ENCODE measurements at regions not wholly inside any gene's neighbourhood (a gene's known extent, or its start where the extent isn't known, plus 50 kb on each side); places are given as distances from the start of the nearest gene placed in this dataset.
"Not testable (repeated sequence)": the region's sequence is repeated elsewhere in the genome, so short reads cannot be mapped to it uniquely, and the experiment has no call there.

DNA sequence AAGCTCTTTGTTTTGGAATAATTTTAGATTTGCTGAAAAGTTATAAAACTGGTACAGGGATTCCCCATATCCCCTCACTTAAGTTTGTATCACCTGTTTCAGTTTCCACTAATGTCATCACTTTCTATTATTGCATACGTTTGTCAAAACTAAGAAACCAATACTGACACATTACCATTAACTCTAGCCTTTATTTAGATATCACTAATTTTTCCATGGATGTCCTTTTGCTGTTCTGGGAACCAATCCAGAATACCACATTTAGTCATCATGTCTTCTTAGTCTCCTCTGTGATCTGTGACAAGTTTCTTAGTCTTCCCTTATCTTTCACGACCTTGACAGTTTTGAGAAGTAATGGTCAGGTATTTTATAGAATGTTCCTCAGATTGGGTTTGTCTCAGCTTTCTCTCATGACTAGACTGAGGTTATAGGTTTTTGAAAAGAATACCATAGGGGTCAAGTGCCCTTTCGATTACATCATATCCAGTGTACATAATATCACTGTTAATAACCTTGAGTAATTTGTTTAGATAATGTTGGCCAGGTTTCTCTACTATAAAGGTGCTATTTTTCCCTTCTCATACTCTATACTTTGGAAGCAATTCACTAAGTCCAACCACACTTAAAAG is 51.9 kb upstream of the NMUR2 start:
- H3K27me3 Mint-ChIP-seq (ENCODE audit: low read depth), result peaks cover 4% of the 10 kb centered on the region
- H3K4me3 Mint-ChIP-seq, result no peak overlapping the region
- intact Hi-C loops (cut with micrococcal nuclease), result no loop called here
- no peaks in the 10 kb centered on the region for H3K9me3 Mint-ChIP-seq
- H3K4me1 Mint-ChIP-seq (ENCODE audit: low read depth), result no peaks in the 10 kb centered on the region
- CTCF ChIA-PET, result interaction anchor here (0.6 kb wide), 1 partner anchor 54 kb away, joined by 3 read pairs; no protein-coding TSS in a partner anchor
- no peaks in the 10 kb centered on the region for H3K36me3 Mint-ChIP-seq (ENCODE audit: low read depth)
- H3K27ac Mint-ChIP-seq, result no peak overlapping the region
- DNase-seq, result no peak

DNA sequence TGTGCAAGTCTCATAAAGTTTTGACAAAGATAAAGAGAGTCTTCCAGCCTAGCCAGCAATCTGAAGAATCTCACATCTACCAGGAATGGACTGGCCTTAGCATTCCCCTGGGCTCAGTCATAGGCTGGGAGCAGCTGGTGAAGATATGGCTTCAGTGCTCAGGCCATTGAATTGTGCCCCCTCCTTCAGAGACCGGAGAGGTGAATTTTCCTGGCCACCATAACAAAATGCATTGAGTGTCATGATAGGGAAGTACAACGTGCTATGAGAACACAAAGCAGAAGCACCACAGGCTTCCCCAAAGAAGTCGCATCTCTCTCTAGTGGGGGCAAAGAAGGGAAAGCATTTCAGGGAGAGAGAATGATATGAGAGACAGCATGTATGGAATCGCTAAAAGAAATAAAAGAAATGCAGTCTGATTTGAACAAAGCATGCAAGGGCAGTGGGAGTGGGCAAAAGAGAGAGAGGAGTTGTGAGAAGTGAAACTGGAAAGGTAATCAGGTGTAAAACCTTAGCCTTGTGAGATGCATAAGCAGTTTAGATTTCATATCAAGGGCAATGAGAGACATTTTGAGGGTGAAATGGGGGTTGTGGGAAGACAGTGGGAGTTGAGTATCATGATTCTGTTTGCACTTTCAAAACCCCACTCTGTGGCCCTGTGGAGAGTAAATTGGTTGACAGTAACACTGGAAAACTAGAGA is 57.1 kb upstream of the NMUR2 start:
- Mint-ChIP-seq H3K9me3 (no peaks in the 10 kb centered on the region), H3K27ac (no peak overlapping the region), H3K36me3 (ENCODE audit: low read depth) (no peaks in the 10 kb centered on the region), H3K4me1 (ENCODE audit: low read depth) (no peaks in the 10 kb centered on the region), H3K4me3 (no peak overlapping the region), H3K27me3 (ENCODE audit: low read depth) (peaks cover 13% of the 10 kb centered on the region)
- intact Hi-C loops (cut with micrococcal nuclease), result no loop called here
- CTCF ChIA-PET, result no interaction called here
- no peak for DNase-seq

DNA sequence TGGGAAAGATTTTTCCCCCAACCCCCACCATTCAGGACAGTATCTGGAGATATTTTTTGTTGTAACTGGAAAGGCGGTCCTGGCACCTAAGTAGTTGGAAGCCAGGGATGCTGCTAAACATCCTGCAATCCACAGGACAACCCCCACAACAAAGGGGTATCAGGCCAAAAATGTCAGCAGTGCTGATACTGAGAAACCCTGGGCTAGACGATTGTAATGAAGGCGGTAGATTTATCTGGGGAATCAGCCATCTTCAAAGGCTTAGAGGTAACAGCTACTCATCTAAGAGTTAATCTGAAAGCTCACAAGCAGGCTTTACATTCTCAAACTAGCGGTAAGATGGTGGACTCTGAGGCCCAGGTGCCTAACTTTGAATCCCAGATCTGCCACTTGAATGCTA is 59.0 kb upstream of the NMUR2 start:
- Mint-ChIP-seq H3K27ac (no peak overlapping the region), H3K4me3 (no peak overlapping the region), H3K36me3 (ENCODE audit: low read depth) (no peaks in the 10 kb centered on the region), H3K4me1 (ENCODE audit: low read depth) (no peaks in the 10 kb centered on the region), H3K27me3 (ENCODE audit: low read depth) (peaks cover 13% of the 10 kb centered on the region), H3K9me3 (no peaks in the 10 kb centered on the region)
- intact Hi-C loops (cut with micrococcal nuclease), result no loop called here
- CTCF ChIA-PET, result interaction anchor here (0.5 to 0.6 kb wide), 2 partner anchors 210 to 683 kb away, joined by 3 read pairs; no protein-coding TSS in a partner anchor
- DNase-seq, result no peak

DNA sequence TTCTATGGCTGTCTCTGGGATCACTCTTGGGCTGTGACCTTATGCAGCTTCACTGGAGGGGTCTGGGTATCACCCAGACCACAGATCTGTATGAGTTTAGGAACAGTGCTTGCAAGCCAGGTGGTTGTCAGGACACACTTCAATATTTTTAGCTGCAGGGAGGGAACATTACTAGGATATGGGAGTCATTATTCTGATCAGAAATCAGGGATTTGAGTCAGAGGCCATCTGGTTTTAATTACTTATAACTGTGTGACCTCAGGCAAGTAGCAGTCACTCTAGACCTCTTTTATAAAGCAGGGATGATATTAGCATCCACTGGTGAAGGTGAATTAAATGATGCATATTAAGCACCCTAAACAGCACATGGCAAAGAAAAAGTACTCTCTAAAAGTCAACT is 60.1 kb upstream of the NMUR2 start:
- H3K27ac Mint-ChIP-seq, result no peak overlapping the region
- H3K9me3 Mint-ChIP-seq, result no peaks in the 10 kb centered on the region
- H3K4me1 Mint-ChIP-seq (ENCODE audit: low read depth), result no peaks in the 10 kb centered on the region
- CTCF ChIA-PET, result interaction anchor here (0.6 kb wide), 1 partner anchor 1654 kb away, joined by 3 read pairs; no protein-coding TSS in a partner anchor
- intact Hi-C loops (cut with micrococcal nuclease), result no loop called here
- no peaks in the 10 kb centered on the region for H3K36me3 Mint-ChIP-seq (ENCODE audit: low read depth)
- no peak for DNase-seq
- peaks cover 11% of the 10 kb centered on the region for H3K27me3 Mint-ChIP-seq (ENCODE audit: low read depth)
- H3K4me3 Mint-ChIP-seq, result no peak overlapping the region

DNA sequence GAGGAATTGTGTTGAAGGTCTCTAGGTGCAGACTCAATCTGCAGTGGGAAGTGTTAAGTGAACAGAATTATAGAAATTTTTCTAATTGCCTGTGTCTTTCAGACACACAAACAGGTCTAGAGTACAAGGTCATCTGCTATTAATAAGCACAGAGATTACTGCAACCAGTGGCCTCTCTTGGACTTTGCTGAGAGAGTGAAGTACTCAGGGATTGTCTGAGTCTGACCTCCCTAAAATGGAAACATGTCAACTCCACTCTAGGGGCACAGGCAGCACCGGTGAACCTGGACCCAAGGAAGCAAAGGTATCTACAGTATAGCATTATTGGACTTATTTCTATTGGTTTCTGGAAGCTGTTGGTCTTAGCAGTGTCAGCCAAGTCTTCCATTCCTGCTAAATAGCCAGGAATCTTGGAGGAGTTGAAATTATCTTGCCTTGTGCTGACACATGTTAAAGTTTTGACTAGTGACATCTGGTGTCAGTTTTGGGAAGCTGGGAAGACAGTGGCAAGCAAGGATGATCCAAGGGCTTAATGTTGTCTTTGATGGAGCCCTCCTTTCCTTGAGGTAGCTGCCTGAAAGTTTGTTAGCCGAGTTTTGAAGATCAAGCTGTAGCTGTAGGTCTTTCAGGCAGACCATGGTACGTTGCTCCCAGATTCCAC is 61.1 kb upstream of the NMUR2 start:
- H3K36me3 Mint-ChIP-seq (ENCODE audit: low read depth), result no peaks in the 10 kb centered on the region
- no peaks in the 10 kb centered on the region for H3K4me1 Mint-ChIP-seq (ENCODE audit: low read depth)
- CTCF ChIA-PET, result no interaction called here
- intact Hi-C loops (cut with micrococcal nuclease), result no loop called here
- H3K27me3 Mint-ChIP-seq (ENCODE audit: low read depth), result peaks cover 11% of the 10 kb centered on the region
- DNase-seq, result no peak
- H3K9me3 Mint-ChIP-seq, result no peaks in the 10 kb centered on the region
- no peak overlapping the region for H3K4me3 Mint-ChIP-seq
- no peak overlapping the region for H3K27ac Mint-ChIP-seq

DNA sequence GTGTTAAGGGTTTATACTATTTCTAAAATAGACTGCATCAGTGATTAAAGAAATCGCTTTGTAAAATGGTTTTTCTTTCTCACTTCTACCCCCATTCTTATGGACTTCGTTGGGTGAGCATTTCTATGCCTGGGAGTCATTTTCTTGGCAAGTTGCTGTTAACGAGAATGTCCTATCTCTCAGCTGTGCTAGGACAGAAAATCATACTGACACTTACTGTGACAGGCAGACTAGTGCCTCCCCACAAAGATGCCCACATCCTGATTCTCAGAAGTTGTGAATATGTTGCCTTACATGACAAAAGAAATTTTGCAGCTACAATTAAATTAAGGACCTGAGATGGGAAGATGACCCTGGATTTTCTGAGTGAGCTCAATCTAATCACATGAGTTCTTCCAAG is 65.1 kb upstream of the NMUR2 start:
- Mint-ChIP-seq H3K27ac (no peak overlapping the region), H3K27me3 (ENCODE audit: low read depth) (peaks cover 18% of the 10 kb centered on the region), H3K4me3 (no peak overlapping the region), H3K36me3 (ENCODE audit: low read depth) (no peaks in the 10 kb centered on the region), H3K4me1 (ENCODE audit: low read depth) (no peaks in the 10 kb centered on the region), H3K9me3 (no peaks in the 10 kb centered on the region)
- no peak for DNase-seq
- CTCF ChIA-PET, result no interaction called here
- intact Hi-C loops (cut with micrococcal nuclease), result no loop called here

DNA sequence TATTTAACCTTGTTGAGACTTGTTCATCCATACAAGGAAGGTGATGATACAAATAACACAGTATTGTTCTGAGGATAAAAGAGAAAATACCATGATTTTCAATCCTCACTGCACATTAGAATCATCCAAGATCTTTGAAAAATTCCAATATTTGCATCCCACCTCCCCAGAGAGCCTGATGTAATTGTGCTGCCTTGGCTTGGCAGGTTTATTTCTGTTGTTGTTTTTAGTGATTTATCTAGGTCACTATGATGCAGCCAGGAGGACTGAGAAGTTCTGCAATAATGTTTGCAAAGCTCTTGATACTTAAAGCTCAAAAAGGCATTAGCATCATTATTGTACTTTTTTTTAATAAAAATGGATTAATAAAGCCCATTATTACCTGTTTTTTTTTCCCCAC is 67.0 kb upstream of the NMUR2 start:
- CTCF ChIA-PET, result no interaction called here
- H3K4me1 Mint-ChIP-seq (ENCODE audit: low read depth), result no peaks in the 10 kb centered on the region
- intact Hi-C loops (cut with micrococcal nuclease), result no loop called here
- H3K9me3 Mint-ChIP-seq, result no peaks in the 10 kb centered on the region
- no peaks in the 10 kb centered on the region for H3K36me3 Mint-ChIP-seq (ENCODE audit: low read depth)
- no peak for DNase-seq
- H3K4me3 Mint-ChIP-seq, result no peak overlapping the region
- peaks cover 13% of the 10 kb centered on the region for H3K27me3 Mint-ChIP-seq (ENCODE audit: low read depth)
- no peak overlapping the region for H3K27ac Mint-ChIP-seq

DNA sequence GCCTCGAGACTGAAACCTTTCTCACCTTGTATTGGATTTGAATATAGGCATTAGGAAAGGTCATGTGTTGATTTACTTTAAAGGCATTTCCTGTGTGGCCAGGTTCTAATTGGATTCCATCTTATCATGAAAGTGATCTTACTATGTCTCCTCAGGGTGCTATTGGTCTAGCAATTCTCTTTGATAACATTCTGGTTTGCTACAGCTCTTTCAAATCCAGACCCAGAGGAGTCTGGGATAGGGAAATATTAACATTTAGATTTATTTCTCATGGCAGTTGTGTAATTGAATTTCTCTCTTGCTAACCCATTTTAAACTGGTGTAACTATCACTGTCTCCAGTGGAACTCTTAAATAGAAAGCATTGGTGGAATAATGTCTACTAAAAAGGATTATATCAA is 69.9 kb upstream of the NMUR2 start:
- H3K4me3 Mint-ChIP-seq, result no peak overlapping the region
- intact Hi-C loops (cut with micrococcal nuclease), result no loop called here
- peaks cover 1% of the 10 kb centered on the region for H3K9me3 Mint-ChIP-seq
- H3K27ac Mint-ChIP-seq, result no peak overlapping the region
- H3K27me3 Mint-ChIP-seq (ENCODE audit: low read depth), result peaks cover 12% of the 10 kb centered on the region
- H3K4me1 Mint-ChIP-seq (ENCODE audit: low read depth), result no peaks in the 10 kb centered on the region
- CTCF ChIA-PET, result no interaction called here
- DNase-seq, result no peak
- H3K36me3 Mint-ChIP-seq (ENCODE audit: low read depth), result no peaks in the 10 kb centered on the region

DNA sequence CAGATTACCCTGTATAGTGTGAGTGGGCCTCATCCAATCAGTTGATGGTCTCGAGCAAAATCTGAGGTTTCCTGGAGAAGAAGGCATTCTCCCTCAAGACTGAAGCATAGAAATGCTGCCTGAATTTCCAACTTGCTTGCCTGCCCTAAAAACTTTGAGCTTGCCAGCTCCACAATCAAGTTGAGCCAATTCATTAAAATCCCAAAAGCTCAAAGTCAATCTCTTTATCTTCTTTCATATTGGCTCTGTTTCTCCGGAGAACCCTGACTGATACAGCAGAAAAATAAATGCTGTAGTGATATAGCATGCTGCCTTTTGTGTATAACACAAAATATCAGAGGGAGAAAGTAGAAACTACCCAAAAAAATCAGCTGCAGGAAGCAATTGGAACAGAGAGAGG is 72.5 kb upstream of the NMUR2 start:
- intact Hi-C loops (cut with micrococcal nuclease), result no loop called here
- Mint-ChIP-seq H3K36me3 (ENCODE audit: low read depth) (no peaks in the 10 kb centered on the region), H3K9me3 (peaks cover 4% of the 10 kb centered on the region), H3K27ac (no peak overlapping the region), H3K4me1 (ENCODE audit: low read depth) (no peaks in the 10 kb centered on the region), H3K27me3 (ENCODE audit: low read depth) (peaks cover 8% of the 10 kb centered on the region), H3K4me3 (no peak overlapping the region)
- DNase-seq, result no peak
- CTCF ChIA-PET, result interaction anchor here (1.0 kb wide), 1 partner anchor 61 kb away, joined by 3 read pairs; no protein-coding TSS in a partner anchor

DNA sequence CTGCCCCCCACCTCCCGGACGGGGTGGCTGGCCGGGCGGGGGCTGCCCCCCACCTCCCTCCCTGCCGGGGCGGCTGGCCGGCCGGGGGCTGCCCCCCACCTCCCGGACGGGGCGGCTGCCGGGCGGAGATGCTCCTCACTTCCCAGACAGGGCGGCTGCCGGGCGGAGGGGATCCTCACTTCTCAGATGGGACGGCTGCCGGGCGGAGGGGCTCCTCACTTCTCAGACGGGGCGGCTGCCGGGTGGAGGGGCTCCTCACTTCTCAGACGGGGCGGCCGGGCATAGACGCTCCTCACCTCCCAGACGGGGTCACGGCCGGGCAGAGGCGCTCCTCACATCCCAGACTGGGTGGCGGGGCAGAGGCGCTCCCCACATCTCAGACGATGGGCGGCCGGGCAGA is 74.8 kb upstream of the NMUR2 start:
- H3K9me3 Mint-ChIP-seq; CTCF ChIA-PET; H3K36me3 Mint-ChIP-seq (ENCODE audit: low read depth); H3K27me3 Mint-ChIP-seq (ENCODE audit: low read depth); intact Hi-C loops (cut with micrococcal nuclease); H3K4me3 Mint-ChIP-seq; H3K27ac Mint-ChIP-seq; DNase-seq; H3K4me1 Mint-ChIP-seq (ENCODE audit: low read depth): not testable (repeated sequence)

DNA sequence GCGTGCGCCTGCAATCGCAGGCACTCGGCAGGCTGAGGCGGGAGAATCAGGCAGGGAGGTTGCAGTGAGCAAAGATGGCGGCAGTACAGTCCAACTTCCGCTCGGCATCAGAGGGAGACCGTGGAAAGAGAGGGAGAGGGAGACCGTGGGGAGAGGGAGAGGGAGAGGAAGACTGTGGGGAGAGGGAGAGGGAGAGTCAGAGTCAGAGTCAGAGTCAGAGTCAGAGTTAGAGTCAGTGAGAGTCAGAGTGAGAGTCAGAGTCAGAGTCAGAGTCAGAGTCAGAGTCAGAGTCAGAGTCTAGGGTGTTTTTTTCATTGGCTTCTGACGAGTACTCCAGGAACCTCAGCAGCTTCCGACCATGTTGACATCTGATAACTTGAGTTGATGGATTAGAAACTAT is 75.6 kb upstream of the NMUR2 start:
- H3K4me1 Mint-ChIP-seq (ENCODE audit: low read depth); DNase-seq; H3K9me3 Mint-ChIP-seq; H3K4me3 Mint-ChIP-seq; intact Hi-C loops (cut with micrococcal nuclease); CTCF ChIA-PET; H3K27me3 Mint-ChIP-seq (ENCODE audit: low read depth); H3K36me3 Mint-ChIP-seq (ENCODE audit: low read depth); H3K27ac Mint-ChIP-seq: not testable (repeated sequence)

DNA sequence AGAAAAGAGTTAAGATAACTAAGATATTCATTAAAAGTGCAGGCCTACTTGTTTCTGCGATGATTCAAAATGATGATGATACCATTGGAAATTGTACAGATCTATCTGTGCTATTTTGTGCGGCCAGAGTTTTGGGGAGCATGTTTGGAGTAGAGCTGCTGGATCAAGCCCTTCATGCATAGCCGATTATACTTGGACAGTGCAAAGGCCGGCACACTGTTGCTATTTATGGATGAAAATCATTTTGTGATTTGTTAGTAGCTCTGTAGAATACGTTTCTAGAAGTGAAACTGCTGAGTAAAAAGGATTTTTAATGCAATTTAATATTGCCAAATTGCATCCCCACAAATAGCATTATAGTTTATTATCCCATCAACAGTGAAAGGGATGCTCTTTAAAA is 82.1 kb upstream of the NMUR2 start:
- Mint-ChIP-seq H3K27me3 (ENCODE audit: low read depth) (no peaks in the 10 kb centered on the region), H3K4me3 (no peak overlapping the region), H3K4me1 (ENCODE audit: low read depth) (no peaks in the 10 kb centered on the region), H3K36me3 (ENCODE audit: low read depth) (no peaks in the 10 kb centered on the region), H3K9me3 (no peaks in the 10 kb centered on the region), H3K27ac (no peak overlapping the region)
- intact Hi-C loops (cut with micrococcal nuclease), result no loop called here
- CTCF ChIA-PET, result no interaction called here
- DNase-seq, result no peak

DNA sequence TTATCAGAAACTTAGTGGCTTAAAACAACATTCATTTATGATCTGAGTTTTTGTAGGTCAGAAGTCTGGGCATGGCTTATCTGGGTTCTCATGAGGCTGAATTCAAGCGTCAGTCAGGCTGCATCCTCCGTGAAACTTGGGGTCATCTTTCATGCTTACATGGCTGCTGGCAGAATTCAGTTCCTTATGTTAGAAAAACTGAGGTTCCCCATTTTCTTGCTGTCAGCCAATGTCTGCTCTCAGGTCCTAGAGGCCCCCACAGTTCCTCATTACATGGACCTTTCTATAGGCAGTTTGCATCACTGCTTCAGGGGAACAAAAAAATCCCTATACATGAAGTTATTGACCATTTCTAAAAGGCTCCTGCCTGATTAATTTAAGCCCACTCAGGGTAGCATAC is 83.8 kb upstream of the NMUR2 start:
- H3K36me3 Mint-ChIP-seq (ENCODE audit: low read depth), result no peaks in the 10 kb centered on the region
- H3K27ac Mint-ChIP-seq, result no peak overlapping the region
- H3K27me3 Mint-ChIP-seq (ENCODE audit: low read depth), result no peaks in the 10 kb centered on the region
- intact Hi-C loops (cut with micrococcal nuclease), result no loop called here
- no peaks in the 10 kb centered on the region for H3K4me1 Mint-ChIP-seq (ENCODE audit: low read depth)
- DNase-seq, result no peak
- no peaks in the 10 kb centered on the region for H3K9me3 Mint-ChIP-seq
- no peak overlapping the region for H3K4me3 Mint-ChIP-seq
- CTCF ChIA-PET, result no interaction called here

Data from activated naive CD4-positive, alpha-beta T cell treated with anti-CD3 and anti-CD28 coated beads for 36 hours (primary cell).